HG02588 (cell line): ENCODE measurements at regions not wholly inside any gene's neighbourhood (a gene's known extent, or its start where the extent isn't known, plus 50 kb on each side); places are given as distances from the start of the nearest gene placed in this dataset.

Experiments used
- ATAC-seq: cut with Tn5 transposase; IDR thresholded peaks from one replicate; pipeline ENCODE4 v1.9.1; 2021; ENCODE audit warnings: mild to moderate bottlenecking, moderate library complexity; ENCODE audit not compliant: unreplicated experiment

GRCh38 chr15:61743345-61743909 is 316.8 kb downstream of the VPS13C start:
- ATAC-seq: no peak

GRCh38 chr15:61742591-61742990 is 317.7 kb downstream of the VPS13C start:
- ATAC-seq: no peak

- ATAC-seq: no peak
Measured at GRCh38 chr15:61736790-61737189, 323.5 kb downstream of the VPS13C start.

- no peak for ATAC-seq
Measured at GRCh38 chr15:61731099-61731498, 329.1 kb downstream of the VPS13C start.

GRCh38 chr15:61729646-61730045 is 330.6 kb downstream of the VPS13C start:
- ATAC-seq: no peak

GRCh38 chr15:61726166-61726565 is 334.1 kb downstream of the VPS13C start:
- no peak for ATAC-seq

- no peak for ATAC-seq
Measured at GRCh38 chr15:61725251-61725650, 335.0 kb downstream of the VPS13C start.

- no peak for ATAC-seq
Measured at GRCh38 chr15:61724251-61724939, 335.9 kb downstream of the VPS13C start.

- ATAC-seq: no peak
Measured at GRCh38 chr15:61721418-61721817, 338.8 kb downstream of the VPS13C start.

- no peak for ATAC-seq
Measured at GRCh38 chr15:61720197-61720704, 340.0 kb downstream of the VPS13C start.

- ATAC-seq: no peak
Measured at GRCh38 chr15:61715082-61715481, 345.2 kb downstream of the VPS13C start.

GRCh38 chr15:61712129-61712759 is 348.0 kb downstream of the VPS13C start:
- no peak for ATAC-seq

GRCh38 chr15:61702224-61703020 is 357.8 kb downstream of the VPS13C start:
- no peak for ATAC-seq

GRCh38 chr15:61701455-61701854 is 358.8 kb downstream of the VPS13C start:
- no peak for ATAC-seq

GRCh38 chr15:61700803-61701202 is 359.4 kb downstream of the VPS13C start:
- no peak for ATAC-seq

- no peak for ATAC-seq
Measured at GRCh38 chr15:61697796-61698195, 362.5 kb downstream of the VPS13C start.

- no peak for ATAC-seq
Measured at GRCh38 chr15:61689067-61689466, 371.2 kb downstream of the VPS13C start.

GRCh38 chr15:61687651-61688050 is 372.6 kb downstream of the VPS13C start:
- ATAC-seq: no peak

- no peak for ATAC-seq
Measured at GRCh38 chr15:61687124-61687523, 373.1 kb downstream of the VPS13C start.

- ATAC-seq: no peak
Measured at GRCh38 chr15:61685971-61686370, 374.3 kb downstream of the VPS13C start.

- no peak for ATAC-seq
Measured at GRCh38 chr15:61685534-61685933, 374.7 kb downstream of the VPS13C start.
